ENCODE measurements at regions not wholly inside any gene's neighbourhood (a gene's known extent, or its start where the extent isn't known, plus 50 kb on each side); places are given as distances from the start of the nearest gene placed in this dataset.
"Not testable (repeated sequence)": the region's sequence is repeated elsewhere in the genome, so short reads cannot be mapped to it uniquely, and the experiment has no call there.

GRCh38 chr1:70827030-70827429, 220.6 kb downstream of the PTGER3 start:
- DNase-seq, result no peak

GRCh38 chr1:70828177-70828576, 219.4 kb downstream of the PTGER3 start:
- no peak for DNase-seq

GRCh38 chr1:70834365-70834764, 213.3 kb downstream of the PTGER3 start:
- not testable (repeated sequence) for DNase-seq

GRCh38 chr1:70836456-70836855, 211.2 kb downstream of the PTGER3 start:
- no peak for DNase-seq

GRCh38 chr1:70840260-70840953, 207.2 kb downstream of the PTGER3 start:
- DNase-seq, result no peak

- DNase-seq, result no peak
Observed at GRCh38 chr1:70842562-70842961, 205.1 kb downstream of the PTGER3 start.

GRCh38 chr1:70843452-70843851, 204.2 kb downstream of the PTGER3 start:
- DNase-seq, result no peak

GRCh38 chr1:70847013-70847412, 200.6 kb downstream of the PTGER3 start:
- DNase-seq, result no peak

GRCh38 chr1:70855203-70855602, 192.4 kb downstream of the PTGER3 start:
- no peak for DNase-seq

- no peak for DNase-seq
Observed at GRCh38 chr1:70856201-70856600, 191.4 kb downstream of the PTGER3 start.

GRCh38 chr1:70863239-70863638, 184.4 kb downstream of the PTGER3 start:
- no peak for DNase-seq

GRCh38 chr1:70864302-70864701, 183.3 kb downstream of the PTGER3 start:
- DNase-seq, result no peak

- DNase-seq, result no peak
Observed at GRCh38 chr1:70866542-70867264, 180.9 kb downstream of the PTGER3 start.

- no peak for DNase-seq
Observed at GRCh38 chr1:70871790-70872189, 175.8 kb downstream of the PTGER3 start.

GRCh38 chr1:70874063-70874462, 173.6 kb downstream of the PTGER3 start:
- DNase-seq, result no peak

- DNase-seq, result no peak
Observed at GRCh38 chr1:70874818-70875217, 172.8 kb downstream of the PTGER3 start.

- no peak for DNase-seq
Observed at GRCh38 chr1:70877343-70877742, 170.3 kb downstream of the PTGER3 start.

GRCh38 chr1:70887936-70888335, 159.7 kb downstream of the PTGER3 start:
- DNase-seq, result no peak

GRCh38 chr1:70888722-70889121, 158.9 kb downstream of the PTGER3 start:
- DNase-seq, result no peak

GRCh38 chr1:70890408-70890807, 157.2 kb downstream of the PTGER3 start:
- no peak for DNase-seq

- no peak for DNase-seq
Observed at GRCh38 chr1:70891051-70891843, 156.4 kb downstream of the PTGER3 start.

- DNase-seq, result no peak
Observed at GRCh38 chr1:70892140-70892539, 155.5 kb downstream of the PTGER3 start.

- DNase-seq, result no peak
Observed at GRCh38 chr1:70892930-70893329, 154.7 kb downstream of the PTGER3 start.

GRCh38 chr1:70893381-70893780, 154.2 kb downstream of the PTGER3 start:
- no peak for DNase-seq
